CD4-positive, alpha-beta T cell (primary cell): ENCODE measurements at regions not wholly inside any gene's neighbourhood (a gene's known extent, or its start where the extent isn't known, plus 50 kb on each side); places are given as distances from the start of the nearest gene placed in this dataset.

Source experiments
- ATAC-seq: fragments of 200-7000 bp; cut with Tn5 transposase; one replicate; pipeline ENCODE4 v1.10.0; 2022; ENCODE audit warnings: mild to moderate bottlenecking; ENCODE audit not compliant: poor library complexity
- CTCF ChIA-PET: fragments of 350-600 bp; sonication (Branson Sonifier 250); formaldehyde crosslinking; loops from one replicate; lab custom pipeline; 2021; ENCODE audit warnings: antibody characterized with exemption, inconsistent platforms; lab: Charles Lee
- POLR2A ChIA-PET: fragments of 350-600 bp; sonication (Branson Sonifier 250); formaldehyde crosslinking; loops from one replicate; lab custom pipeline; 2021; ENCODE audit warnings: antibody characterized with exemption, inconsistent platforms; lab: Charles Lee
- DNase-seq, 14 experiments: peaks; one replicate each; pipeline ENCODE4 v3.0.0-alpha.2; 2013 to 2020; ENCODE audit warnings: mixed read lengths in 2 of 14
- H3K27ac ChIP-seq, 2 donors: one replicate each; pipeline versions ENCODE4 v1.5.1 to v1.7.0; 2013; ENCODE audit warnings: low read length in 2 of 2, low read depth in 1 of 2, mild to moderate bottlenecking in 1 of 2
- H3K27me3 ChIP-seq, 2 experiments: 1 replicate in 1 of 2; 2 replicates in 1 of 2; pipeline versions ENCODE4 v1.6.1 to v1.7.0; 2013; ENCODE audit warnings: low read length in 2 of 2, control low read depth in 1 of 2, mild to moderate bottlenecking in 1 of 2, moderate library complexity in 1 of 2; ENCODE audit not compliant: insufficient read depth in 2 of 2, control insufficient read depth in 1 of 2
- H3K36me3 ChIP-seq: one replicate; pipeline ENCODE4 v1.6.1; 2013; ENCODE audit warnings: low read length, control low read depth; ENCODE audit not compliant: insufficient read depth
- H3K4me1 ChIP-seq: one replicate; pipeline ENCODE4 v1.6.1; 2013; ENCODE audit warnings: low read length, control low read depth; ENCODE audit not compliant: insufficient read depth
- H3K4me3 ChIP-seq: one replicate; pipeline ENCODE4 v1.5.1; 2013; ENCODE audit warnings: mild to moderate bottlenecking, low read length, moderate library complexity
- H3K9me3 ChIP-seq, 2 experiments: 1 replicate in 1 of 2; 2 replicates in 1 of 2; pipeline versions ENCODE4 v1.6.1 to v1.7.0; 2013; ENCODE audit warnings: low read length in 2 of 2, mild to moderate bottlenecking in 2 of 2, control low read depth in 1 of 2, moderate library complexity in 1 of 2; ENCODE audit not compliant: control insufficient read depth in 1 of 2, insufficient read depth in 1 of 2
- H3K27ac Mint-ChIP-seq: one replicate; pipeline ENCODE4 v1.8.0; 2020; ENCODE audit warnings: mixed read lengths
- H3K27me3 Mint-ChIP-seq: one replicate; pipeline ENCODE4 v1.8.0; 2021; ENCODE audit warnings: mixed read lengths
- H3K36me3 Mint-ChIP-seq: one replicate; pipeline ENCODE4 v1.8.0; 2021; ENCODE audit warnings: low read depth, mixed read lengths
- H3K4me1 Mint-ChIP-seq: one replicate; pipeline ENCODE4 v1.8.0; 2021; ENCODE audit warnings: low read depth, mixed read lengths
- H3K4me3 Mint-ChIP-seq: one replicate; pipeline ENCODE4 v1.8.0; 2020; ENCODE audit warnings: mild to moderate bottlenecking, mixed read lengths
- H3K9me3 Mint-ChIP-seq: one replicate; pipeline ENCODE4 v1.8.0; 2020; ENCODE audit warnings: mixed read lengths
- CTCF ChIP-seq: fragments of 200-600 bp; IDR thresholded peaks from one replicate; pipeline ENCODE4 v1.8.0; 2022; ENCODE audit warnings: antibody characterized with exemption, mild to moderate bottlenecking
- intact Hi-C, 2 experiments: fragments of 100-400 bp; cut with DNase I in 1 of 2; cut with micrococcal nuclease in 1 of 2; formaldehyde crosslinking; loops; one replicate each; pipeline versions ENCODE4 v1.15.1 to v1.9.0; 2023 to 2025; cut with DNase I, micrococcal nuclease

DNA sequence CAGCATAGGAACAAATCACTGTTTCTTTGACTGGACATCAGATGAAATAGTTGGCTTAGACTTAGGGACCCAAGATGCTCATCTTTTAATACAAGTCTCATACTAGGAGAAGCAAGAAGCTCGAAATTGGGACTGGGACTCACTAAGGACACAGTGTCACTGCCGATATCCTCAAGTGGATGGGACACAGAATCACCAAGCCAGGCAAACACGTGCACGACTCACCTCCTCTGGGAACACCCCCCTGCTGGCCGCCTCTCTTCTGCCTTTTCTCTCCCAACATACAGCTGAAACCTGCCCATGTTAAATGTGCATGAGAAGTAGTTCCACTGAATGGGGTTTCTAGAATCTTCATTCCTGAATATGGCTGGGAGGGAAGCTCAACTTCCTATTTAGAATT, 106.6 kb upstream of the FAM204A start:
- H3K4me3 Mint-ChIP-seq = no peak overlapping the region
- ATAC-seq = no peak
- peaks cover 38% of the 10 kb centered on the region for H3K27me3 Mint-ChIP-seq

GRCh38 chr10:118447478-118448270, 105.5 kb upstream of the FAM204A start:
- DNase-seq (no peak), ATAC-seq (no peak)
- Histone ChIP-seq H3K9me3 (peaks cover 3 to 6% of the 10 kb centered on the region in 2 experiments), H3K4me3 (no peak overlapping the region), H3K4me1 (no peaks in the 10 kb centered on the region), H3K27ac (no peak overlapping the region), H3K36me3 (no peaks in the 10 kb centered on the region), H3K27me3 (peaks cover 4 to 20% of the 10 kb centered on the region in 2 experiments)
- Mint-ChIP-seq H3K9me3 (peaks cover 6% of the 10 kb centered on the region), H3K27me3 (peaks cover 38% of the 10 kb centered on the region), H3K36me3 (no peaks in the 10 kb centered on the region), H3K4me3 (no peak overlapping the region), H3K27ac (no peak overlapping the region), H3K4me1 (no peaks in the 10 kb centered on the region)
- POLR2A ChIA-PET = interaction anchor here (0.8 kb wide), 1 partner anchor 167 kb away, joined by 3 read pairs; no protein-coding TSS in a partner anchor
- no peak for TF ChIP-seq CTCF
- CTCF ChIA-PET = no interaction called here
- intact Hi-C loops = no loop called here

More for the DNA sequence above, 106.6 kb upstream of the FAM204A start:
- H3K27me3 ChIP-seq = peaks cover 4 to 20% of the 10 kb centered on the region in 2 experiments
- no peak overlapping the region for H3K27ac Mint-ChIP-seq
- CTCF ChIA-PET = interaction anchor here (1.5 kb wide), 1 partner anchor 10 kb away, joined by 5 read pairs; no protein-coding TSS in a partner anchor
- peaks cover 3 to 6% of the 10 kb centered on the region in 2 experiments for H3K9me3 ChIP-seq
- DNase-seq = no peak
- H3K36me3 Mint-ChIP-seq = no peaks in the 10 kb centered on the region
- no peaks in the 10 kb centered on the region for H3K36me3 ChIP-seq
- intact Hi-C loops = no loop called here
- H3K4me1 ChIP-seq = no peaks in the 10 kb centered on the region
- peaks cover 6% of the 10 kb centered on the region for H3K9me3 Mint-ChIP-seq
- POLR2A ChIA-PET = no interaction called here
- no peaks in the 10 kb centered on the region for H3K4me1 Mint-ChIP-seq
- no peak for TF ChIP-seq CTCF
- H3K4me3 ChIP-seq = no peak overlapping the region
- no peak overlapping the region for H3K27ac ChIP-seq

DNA sequence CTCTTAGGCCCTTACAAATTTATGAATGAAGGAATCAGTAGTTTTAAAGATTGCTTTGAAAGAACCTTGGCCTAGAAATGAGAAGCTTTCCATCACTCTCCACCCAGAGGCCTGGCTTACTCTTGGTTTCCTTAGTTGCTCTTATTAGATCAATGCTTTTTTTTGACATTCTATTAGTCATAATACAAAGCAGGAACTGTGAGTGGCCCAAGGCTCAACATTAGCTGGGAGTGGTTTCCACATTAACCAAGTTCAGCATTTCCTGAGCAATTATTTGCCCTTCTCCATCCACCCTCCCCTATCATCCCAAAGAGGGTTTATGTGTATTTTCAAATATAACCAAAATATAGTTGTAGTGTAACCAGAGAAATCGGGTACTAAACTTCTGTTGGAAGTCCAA, 103.4 kb upstream of the FAM204A start:
- ChIA-PET CTCF (interaction anchor here (1.1 kb wide), 1 partner anchor 15 kb away, joined by 3 read pairs; no protein-coding TSS in a partner anchor), POLR2A (no interaction called here)
- H3K4me1 ChIP-seq = no peaks in the 10 kb centered on the region
- H3K27me3 Mint-ChIP-seq = peaks cover 30% of the 10 kb centered on the region
- H3K36me3 ChIP-seq = no peaks in the 10 kb centered on the region
- intact Hi-C loops = no loop called here
- TF ChIP-seq CTCF = no peak
- no peaks in the 10 kb centered on the region for H3K36me3 Mint-ChIP-seq
- no peaks in the 10 kb centered on the region for H3K4me1 Mint-ChIP-seq
- no peak overlapping the region for H3K4me3 Mint-ChIP-seq
- no peak overlapping the region for H3K27ac Mint-ChIP-seq
- no peaks in the 10 kb centered on the region for H3K9me3 Mint-ChIP-seq
- peaks cover 6 to 21% of the 10 kb centered on the region in 2 experiments for H3K27me3 ChIP-seq
- no peak overlapping the region for H3K27ac ChIP-seq
- ATAC-seq (no peak), DNase-seq (no peak)
- H3K4me3 ChIP-seq = no peak overlapping the region
- H3K9me3 ChIP-seq = no peaks in the 10 kb centered on the region
